ENCODE measurements at regions not wholly inside any gene's neighbourhood (a gene's known extent, or its start where the extent isn't known, plus 50 kb on each side); places are given as distances from the start of the nearest gene placed in this dataset.

DNA sequence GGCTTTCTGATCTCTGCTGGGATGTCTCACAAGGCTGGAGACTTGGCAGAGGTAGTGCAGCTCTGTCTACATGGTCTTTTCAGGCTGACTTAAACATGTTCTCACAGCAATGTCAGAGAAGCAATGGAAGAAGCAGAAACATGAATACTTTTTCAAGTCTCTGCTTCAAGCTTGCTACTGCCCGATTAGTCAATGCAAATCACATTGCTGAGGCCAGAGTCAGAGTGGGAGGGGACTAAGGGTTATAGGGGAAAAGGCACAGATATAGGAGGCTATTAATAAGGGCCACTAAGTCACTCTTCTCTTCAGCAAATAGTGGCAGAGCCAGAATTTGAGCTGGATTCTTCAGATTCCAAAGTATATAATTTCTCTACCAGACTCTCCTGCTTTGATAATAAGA lies 390.5 kb downstream of the TMEM135 start:
- DNase-seq (ENCODE audit: low read depth in 2 of 2) = no peak

DNA sequence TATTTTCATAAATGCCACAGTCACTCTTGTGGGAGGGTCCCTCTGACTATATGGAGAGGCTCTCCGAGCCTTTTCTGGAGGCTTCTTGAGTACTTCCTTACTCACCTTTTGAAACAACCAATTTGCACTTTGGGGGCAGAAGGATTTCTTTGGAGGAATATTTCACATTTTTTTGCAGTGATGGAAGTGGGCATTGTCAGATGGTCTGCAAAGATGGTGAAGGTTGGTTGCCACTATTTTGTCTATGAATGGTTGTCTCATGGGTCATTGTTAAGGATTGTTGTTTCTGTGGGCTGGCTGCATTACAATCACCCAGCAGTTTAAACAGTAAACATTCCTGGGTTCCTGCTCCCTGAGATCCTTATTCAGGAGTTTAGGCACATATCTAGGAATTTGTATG lies 388.2 kb downstream of the TMEM135 start:
- DNase-seq (ENCODE audit: low read depth in 2 of 2) = no peak

DNA sequence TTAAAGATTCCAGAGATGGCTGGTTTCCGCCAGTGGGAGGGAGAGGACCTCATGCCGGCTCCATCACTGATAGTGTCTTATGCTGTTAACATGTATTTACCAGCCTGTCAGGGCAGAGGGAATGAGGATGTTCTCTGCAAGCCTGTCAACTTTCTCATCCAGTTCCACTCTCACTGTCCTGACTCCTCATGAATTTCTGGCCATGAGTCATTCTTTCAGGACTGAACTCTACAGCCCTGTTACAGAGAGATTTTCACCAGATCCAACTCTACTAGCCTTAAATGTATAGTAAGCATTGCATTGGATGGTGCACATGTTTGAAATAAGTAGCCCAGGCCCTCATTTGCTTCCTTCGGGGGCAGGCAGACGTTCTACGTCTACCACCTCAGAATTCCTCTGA lies 387.7 kb downstream of the TMEM135 start:
- no peak for DNase-seq (ENCODE audit: low read depth in 2 of 2)

DNA sequence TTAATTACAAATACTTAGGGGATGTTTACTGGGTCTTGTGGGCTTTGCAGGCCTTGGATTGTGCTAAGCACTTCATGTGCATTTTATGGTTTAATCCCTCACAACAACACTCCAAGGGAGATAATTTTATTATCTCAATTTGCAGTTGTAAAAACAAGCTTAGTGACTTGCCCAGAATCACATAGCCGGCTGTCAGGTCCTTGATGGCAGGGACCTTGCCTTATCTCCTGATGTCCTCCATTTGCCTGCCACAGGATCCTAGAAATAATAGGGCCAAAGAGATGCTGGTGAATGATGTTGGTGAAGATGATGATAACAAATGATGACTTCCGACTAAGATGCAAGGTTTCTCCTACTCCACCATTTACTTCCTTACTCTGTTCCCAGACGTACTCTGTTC lies 385.4 kb downstream of the TMEM135 start:
- DNase-seq (ENCODE audit: low read depth in 2 of 2) = no peak

DNA sequence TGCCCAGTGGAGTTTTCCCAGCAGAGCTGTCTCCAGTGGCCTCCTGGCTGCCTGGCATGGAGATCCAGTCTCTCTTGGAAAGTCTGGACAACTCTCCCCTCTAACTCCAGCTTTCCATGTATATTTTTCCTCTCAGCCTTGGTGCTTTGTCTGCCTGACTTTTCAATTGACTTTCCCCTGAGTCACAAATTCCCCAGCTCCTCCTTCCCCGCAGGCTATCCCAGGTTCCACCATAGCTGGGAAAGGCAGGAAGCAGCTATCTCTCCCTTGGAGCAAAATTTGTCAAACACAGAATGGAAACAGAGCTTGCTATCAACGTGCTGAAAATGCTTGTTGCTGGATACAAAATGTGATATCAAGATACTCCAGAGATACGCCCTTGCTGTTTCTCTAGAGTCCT lies 384.8 kb downstream of the TMEM135 start:
- DNase-seq (ENCODE audit: low read depth in 2 of 2) = no peak

DNA sequence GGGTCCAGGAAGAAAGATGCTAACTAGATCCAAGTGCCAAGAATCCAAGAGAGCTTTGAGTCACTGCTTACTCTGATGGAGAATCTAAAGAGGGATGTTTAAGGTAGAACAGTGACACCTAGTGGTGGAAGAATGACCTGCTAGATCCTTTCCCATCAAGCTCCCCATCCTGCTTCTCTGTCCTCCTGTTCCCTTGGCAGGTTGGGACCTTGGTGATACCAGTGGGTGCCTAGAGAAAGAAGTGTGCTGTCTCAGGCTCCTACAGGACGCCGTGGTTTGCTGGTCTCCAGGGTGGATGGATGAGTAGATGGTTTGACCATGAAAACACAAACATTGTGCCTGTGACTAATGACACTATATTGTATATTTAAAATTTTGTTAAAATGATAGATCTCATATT lies 383.7 kb downstream of the TMEM135 start:
- no peak for DNase-seq (ENCODE audit: low read depth in 2 of 2)

DNA sequence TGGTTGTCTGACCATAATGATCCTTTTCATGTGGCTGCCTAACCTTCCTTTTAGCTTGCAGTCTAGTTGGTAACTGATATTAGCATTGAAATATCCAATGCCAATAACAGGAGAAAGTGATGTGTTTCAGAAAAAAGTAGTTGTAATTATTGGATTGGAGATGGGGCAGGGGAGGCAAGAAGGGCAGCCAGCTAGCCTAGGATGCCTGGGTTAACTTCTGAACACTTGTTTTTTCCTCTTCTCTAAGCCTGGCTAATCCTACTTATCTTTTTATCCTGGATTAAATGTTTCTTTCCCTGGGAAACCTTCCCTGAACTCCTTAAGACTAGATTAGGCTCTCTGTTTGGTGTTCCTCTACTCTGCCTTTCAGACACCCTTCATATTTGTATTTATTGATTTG lies 380.2 kb downstream of the TMEM135 start:
- DNase-seq (ENCODE audit: low read depth in 2 of 2) = no peak

DNA sequence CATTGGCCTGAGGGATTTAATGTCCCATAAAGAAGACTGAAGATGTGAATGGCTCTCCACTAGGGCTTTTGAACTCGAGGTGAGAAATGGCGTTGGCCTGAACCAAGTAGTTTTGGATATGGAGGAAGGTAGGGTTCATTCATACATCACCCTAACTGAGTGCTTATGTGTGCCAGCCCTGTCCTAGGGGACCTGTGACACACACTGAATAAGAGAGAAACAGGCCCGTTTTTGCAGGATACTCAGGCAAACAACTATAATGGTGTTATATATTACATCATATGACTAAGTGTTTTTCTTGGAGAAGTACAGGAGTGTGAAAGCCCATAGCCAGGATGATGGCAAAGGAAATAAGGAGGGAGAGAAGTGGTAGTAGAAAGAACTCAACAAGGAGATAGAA lies 368.1 kb downstream of the TMEM135 start:
- DNase-seq (ENCODE audit: low read depth in 2 of 2) = no peak

DNA sequence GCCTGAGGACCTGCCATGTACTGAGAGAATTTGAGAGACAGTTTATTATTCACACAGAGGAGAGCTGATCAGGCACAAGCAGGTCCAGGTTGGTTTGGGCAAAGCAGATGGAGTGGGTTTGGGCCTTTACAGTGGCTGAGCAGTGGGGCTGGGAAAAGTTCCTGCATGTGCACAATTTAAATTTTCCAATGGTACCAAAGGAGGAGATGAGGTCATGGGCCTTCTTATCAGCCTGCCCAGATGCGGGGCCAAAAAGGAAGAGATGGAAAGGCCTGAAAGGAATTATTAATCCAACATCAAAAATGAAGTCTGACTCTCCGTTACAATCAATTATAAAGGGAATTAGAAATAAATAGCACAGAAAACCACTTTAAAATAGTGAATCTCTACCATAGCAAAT lies 367.6 kb downstream of the TMEM135 start:
- DNase-seq (ENCODE audit: low read depth in 2 of 2) = no peak

DNA sequence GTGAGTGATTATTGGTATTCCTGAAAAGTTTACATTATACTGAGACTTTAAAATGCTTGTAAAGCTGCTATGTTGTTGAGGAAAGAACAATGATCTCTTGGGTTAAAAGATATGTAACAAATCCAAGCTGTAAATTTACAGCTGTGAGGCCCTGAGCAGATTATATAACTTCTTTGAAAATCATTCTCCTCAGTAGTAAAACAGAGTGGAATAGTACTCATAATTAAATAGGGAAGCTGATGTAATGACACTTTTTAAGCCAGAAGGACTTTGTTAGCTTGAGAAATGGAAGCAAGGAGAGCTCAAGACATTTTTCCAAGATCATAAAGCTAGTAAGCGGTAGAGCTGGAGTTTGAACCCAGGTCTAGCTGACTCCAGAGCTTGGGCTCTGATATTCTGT lies 363.9 kb downstream of the TMEM135 start:
- DNase-seq (ENCODE audit: low read depth in 2 of 2) = no peak

DNA sequence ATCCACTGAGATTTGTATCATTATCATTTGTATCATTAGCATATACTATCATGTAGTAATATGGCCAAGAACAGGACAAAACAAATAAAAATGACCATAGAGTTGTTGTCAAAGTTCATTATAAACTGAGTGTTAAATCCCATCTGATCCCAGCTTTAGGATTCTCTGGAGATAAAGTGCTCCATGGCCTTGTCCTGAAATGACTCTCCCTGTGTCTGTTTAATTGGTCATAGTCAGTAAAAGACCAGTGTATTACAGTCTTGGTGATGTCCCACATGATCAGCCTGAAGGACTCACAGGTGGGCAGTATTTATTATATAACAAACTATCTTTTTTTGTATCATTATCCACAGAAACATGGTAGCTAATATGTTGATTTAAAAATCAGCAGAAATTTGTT lies 361.6 kb downstream of the TMEM135 start:
- DNase-seq (ENCODE audit: low read depth in 2 of 2) = no peak

DNA sequence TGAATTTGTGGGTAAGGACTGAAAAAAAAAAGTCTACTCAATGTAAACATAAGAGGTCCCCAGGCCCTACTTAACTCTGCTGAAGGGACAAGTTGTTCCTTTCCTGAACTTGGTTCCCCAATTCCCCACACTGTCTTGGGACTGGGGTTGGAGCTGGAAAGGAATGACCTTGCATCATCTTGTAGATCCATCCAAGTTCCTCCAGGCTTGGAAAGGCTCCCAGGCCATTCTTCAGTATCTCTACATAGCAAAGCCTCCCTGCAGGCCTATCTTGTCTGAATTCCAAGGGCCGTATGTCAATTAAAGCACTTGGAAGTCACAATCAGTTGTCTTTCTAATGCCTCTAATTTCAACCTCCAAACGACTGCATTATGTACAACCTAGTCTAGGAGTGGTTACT lies 361.2 kb downstream of the TMEM135 start:
- no peak for DNase-seq (ENCODE audit: low read depth in 2 of 2)

DNA sequence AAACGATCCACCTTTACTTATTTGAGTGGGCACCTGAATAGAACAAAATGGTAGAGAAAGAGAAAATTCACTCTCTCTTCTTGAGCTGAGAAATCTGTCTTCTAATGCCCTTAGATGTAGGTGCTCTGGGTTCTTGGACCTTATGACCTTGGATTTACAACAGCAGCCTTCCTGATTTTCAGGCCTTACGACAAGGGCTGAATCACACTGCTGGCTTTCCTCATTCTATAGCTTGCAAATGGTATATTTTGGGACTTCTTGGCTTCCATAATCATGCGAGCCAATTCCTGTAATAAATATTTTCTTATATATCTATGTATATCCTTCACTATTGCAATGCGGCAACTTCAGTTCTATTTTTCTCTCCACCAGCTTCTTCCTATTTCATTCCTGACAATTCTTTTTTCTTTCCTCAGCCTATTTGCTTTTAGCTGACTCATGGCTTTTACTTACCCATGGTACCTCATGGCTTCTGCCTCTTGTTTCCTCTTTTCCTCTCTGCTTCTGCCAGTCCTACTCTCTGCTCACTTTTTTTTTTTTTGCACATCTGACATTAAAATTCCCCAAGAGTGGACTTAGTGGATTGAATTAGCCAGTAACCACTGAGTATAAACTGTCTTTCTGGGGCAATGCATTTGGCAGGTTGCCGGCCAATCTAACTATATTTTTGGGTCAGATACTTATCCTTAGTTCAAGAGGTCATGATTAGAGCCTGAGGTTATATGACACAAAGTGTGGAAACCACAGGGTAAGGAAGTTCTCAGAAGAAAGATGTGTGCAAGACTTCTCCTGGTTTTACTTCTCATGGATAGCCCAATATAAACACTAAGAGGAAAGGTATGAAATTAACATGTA lies 359.5 kb downstream of the TMEM135 start:
- no peak for DNase-seq (ENCODE audit: low read depth in 2 of 2)

DNA sequence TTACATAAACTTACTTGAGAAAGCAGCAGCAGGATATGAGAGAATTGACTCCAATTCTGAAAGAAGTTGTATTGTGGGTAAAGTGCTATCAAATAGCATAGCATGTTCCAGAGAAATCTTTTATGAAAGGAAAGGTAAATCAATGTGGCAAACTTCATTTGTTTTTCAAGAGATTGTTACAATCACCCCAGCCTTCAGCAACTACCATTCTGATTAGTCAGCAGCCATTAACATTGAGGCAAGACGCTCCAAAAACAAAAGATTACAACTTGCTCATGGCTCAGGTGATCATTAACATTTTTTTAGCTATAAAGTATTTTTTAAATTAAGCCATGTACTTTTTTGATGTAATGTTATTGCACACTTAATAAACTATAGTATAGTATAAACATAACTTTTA lies 357.2 kb downstream of the TMEM135 start:
- no peak for DNase-seq (ENCODE audit: low read depth in 2 of 2)

DNA sequence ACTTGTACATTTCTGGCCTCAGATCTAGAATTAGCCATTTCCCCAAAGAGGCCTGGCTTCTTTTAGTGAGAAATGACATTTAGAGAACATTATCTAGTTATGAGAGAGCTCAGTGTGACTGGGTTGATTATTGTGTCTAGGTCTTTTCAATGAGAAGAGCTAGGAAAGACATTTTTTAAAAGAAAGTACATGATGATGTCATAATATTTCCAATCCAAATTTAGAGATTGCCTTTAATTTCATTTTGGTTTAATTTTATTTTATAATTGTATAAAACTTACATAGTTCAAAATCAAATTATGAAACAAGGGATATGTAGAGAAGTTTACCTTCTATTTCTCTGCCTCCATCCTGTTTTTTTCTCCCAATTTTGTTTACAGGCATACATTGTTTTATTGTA lies 354.9 kb downstream of the TMEM135 start:
- no peak for DNase-seq (ENCODE audit: low read depth in 2 of 2)

DNA sequence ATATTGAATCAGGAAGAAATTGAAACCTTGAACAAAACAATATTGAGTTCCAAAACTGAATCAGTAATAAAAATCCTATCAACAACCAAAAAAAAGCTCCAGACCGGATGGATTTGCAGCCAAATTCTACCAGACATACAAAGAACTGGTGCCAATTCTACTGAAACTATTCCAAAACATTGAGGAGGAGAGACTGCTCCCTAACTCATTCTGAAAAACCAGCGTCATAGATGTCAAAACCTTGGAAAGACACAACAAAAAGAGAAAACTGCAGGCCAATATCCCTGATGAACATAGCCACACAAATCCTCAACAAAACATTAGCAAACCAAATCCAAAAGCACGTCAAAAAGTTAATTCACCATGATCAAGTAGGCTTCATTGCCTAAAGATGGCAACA lies 353.8 kb downstream of the TMEM135 start:
- no peak for DNase-seq (ENCODE audit: low read depth in 2 of 2)

DNA sequence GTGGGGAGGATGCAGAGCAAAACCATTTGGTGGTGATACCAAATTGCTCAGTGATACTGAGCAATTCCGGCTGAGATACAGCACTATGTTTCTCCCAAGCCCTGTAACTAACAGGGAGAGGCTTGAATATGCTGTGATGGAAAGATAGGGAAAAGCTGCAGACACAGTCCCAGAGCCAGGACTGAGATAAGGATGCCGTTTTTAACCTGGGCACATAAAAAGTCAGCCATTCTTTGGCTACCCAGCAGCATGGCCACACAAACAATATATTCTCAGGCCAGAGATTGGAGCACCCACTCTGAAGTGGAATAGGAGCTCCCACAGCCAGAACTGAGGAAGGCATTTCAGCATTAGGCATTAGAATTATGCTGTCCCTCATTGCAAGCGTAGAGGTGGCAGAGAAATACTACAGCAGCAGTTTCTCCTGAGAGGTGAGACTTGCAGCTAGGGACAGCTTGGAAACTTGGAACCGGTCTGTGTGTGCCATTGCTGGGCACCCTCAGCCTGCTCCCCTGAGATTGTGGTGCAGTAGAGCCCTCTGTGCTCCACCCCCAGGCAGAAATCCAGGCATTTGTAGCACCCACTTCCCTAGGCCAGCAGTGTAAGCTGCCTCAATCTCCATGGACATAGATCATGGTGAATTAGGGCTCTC lies 346.5 kb downstream of the TMEM135 start:
- no peak for DNase-seq (ENCODE audit: low read depth in 2 of 2)

DNA sequence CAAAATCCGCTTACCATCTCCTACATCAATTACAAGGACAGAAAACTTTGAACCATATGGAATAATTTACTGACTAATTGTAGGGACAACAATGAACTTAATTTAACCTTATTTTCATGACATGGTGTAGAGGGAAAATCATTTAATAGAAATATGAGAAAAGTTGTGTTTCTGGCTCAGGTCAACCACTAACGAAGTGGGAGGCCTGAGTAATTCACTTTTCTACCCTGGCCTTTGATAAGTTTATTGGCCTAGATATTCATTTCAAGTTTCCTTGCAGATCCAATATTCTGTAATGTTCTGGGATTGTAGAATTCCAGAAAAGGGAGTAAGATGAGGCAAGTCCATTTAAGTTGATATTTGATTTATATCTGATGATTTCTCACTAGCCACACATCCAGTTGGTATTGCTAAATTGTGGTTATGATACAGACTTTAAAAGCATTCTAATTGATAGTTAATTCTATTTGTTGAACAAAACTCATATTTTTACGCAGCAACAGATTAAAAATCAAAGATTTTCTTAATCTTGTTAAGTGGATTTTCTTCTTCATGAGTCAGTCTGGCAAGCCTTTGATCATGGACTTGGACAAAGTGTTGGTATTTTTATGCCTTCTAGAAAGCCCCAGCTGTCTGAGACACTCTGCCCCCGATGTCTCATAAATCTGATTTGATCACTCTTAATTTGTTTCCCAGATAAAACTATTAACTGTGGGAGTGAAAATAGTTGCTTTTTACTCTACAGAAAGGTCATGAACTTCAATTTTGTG lies 336.5 kb downstream of the TMEM135 start:
- no peak for DNase-seq (ENCODE audit: low read depth in 2 of 2)

Data from activated CD8-positive, alpha-beta memory T cell treated with anti-CD3 and anti-CD28 coated beads for 4 hours (primary cell).